Suprapubic skin (tissue), 4 donors: ENCODE measurements at regions not wholly inside any gene's neighbourhood (a gene's known extent, or its start where the extent isn't known, plus 50 kb on each side); places are given as distances from the start of the nearest gene placed in this dataset.

Experiments used
- CTCF ChIP-seq, 2 donors: fragments of 200-600 bp in 1 of 2; fragments of 450-650 bp in 1 of 2; sonication (generic) in 1 of 2; IDR thresholded peaks; one replicate each; pipeline ENCODE4 v1.5.1; 2016 to 2019; ENCODE audit warnings: antibody characterized with exemption in 2 of 2, mild to moderate bottlenecking in 1 of 2, moderate library complexity in 1 of 2
- EP300 ChIP-seq: sonication (generic); formaldehyde crosslinking; IDR thresholded peaks from one replicate; pipeline ENCODE4 v1.6.1; 2017; ENCODE audit warnings: antibody characterized with exemption
- POLR2A ChIP-seq, 2 donors: fragments of 450-650 bp; IDR thresholded peaks; one replicate each; pipeline ENCODE4 v1.6.1; 2017; ENCODE audit warnings: antibody characterized with exemption in 2 of 2, mild to moderate bottlenecking in 2 of 2, moderate library complexity in 2 of 2
- POLR2AphosphoS5 ChIP-seq, 3 donors: sonication (generic); formaldehyde crosslinking; IDR thresholded peaks; one replicate each; pipeline ENCODE4 v1.6.1; 2017; ENCODE audit warnings: antibody characterized with exemption in 3 of 3

DNA sequence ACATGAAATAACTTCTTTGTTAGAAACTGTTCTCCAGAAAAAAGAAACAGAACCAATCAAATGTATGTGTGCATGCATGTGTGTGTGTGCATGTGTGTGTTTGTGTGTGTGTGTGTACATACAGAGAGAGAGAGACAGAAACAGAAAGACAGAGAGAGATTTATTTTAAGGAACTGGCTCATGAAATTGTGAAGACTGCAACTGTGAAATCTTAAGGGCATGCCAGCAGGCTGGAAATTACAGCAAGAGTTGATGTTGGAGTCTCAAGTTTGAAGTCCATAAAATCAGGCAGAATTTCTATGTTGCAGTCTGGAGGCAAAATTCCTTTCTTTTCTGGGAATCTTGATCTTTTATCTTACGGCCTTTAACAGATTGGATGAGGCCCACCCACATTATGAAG lies 168.9 kb upstream of the CDH20 start:
- TF ChIP-seq CTCF (IDR thresholded peaks at IDR 0.05) (no peak), EP300 (no peak), POLR2A (IDR thresholded peaks at IDR 0.05) (no peak), POLR2AphosphoS5 (IDR thresholded peaks at IDR 0.05) (no peak)
